ENCODE measurements at regions not wholly inside any gene's neighbourhood (a gene's known extent, or its start where the extent isn't known, plus 50 kb on each side); places are given as distances from the start of the nearest gene placed in this dataset.

DNA sequence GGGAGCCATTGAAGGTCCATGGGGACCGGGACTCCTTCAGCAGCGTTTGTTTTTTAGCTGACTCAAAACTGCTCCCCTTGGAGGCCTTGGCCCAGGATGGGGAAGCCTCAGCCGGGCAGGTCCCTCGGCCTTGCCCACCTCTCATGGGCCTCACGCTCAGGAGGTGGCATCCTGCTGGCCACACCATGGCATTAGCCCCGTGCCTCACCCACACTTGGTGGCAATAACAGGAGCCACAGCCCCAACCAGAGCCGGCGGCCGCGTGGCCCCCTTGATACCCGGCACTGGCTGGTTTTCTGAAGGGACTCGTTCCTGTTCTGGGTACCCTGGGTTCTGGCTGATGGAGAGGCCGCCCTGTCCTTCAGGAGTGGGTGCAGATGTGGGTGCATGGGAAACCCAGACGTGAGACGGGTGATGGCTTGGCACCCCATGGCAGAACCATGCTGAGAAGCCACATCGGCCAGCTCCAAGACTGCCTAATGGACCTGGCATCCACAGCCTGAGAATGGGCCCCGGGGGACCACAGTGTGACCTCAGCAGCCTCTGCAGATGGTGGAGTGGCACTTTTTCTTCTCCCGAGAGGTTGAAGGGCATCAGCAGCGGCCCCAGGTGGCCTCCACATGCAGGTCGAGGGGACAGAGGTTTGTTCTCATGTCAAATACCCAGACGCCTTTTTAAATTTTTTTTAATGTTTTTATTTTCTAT is 49.8 kb upstream of the PPARA start:
- H3K27me3 ChIP-seq, result no peaks in the 10 kb centered on the region
- TF ChIP-seq, protein P1, sequence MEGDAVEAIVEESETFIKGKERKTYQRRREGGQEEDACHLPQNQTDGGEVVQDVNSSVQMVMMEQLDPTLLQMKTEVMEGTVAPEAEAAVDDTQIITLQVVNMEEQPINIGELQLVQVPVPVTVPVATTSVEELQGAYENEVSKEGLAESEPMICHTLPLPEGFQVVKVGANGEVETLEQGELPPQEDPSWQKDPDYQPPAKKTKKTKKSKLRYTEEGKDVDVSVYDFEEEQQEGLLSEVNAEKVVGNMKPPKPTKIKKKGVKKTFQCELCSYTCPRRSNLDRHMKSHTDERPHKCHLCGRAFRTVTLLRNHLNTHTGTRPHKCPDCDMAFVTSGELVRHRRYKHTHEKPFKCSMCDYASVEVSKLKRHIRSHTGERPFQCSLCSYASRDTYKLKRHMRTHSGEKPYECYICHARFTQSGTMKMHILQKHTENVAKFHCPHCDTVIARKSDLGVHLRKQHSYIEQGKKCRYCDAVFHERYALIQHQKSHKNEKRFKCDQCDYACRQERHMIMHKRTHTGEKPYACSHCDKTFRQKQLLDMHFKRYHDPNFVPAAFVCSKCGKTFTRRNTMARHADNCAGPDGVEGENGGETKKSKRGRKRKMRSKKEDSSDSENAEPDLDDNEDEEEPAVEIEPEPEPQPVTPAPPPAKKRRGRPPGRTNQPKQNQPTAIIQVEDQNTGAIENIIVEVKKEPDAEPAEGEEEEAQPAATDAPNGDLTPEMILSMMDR (IDR thresholded peaks at IDR 0.05; ENCODE audit: low read depth, low read length), result no peak
- H3K9me3 ChIP-seq, result no peaks in the 10 kb centered on the region
- H3K4me3 ChIP-seq (ENCODE audit: low read depth, low read length), result no peak overlapping the region
- H3K36me3 ChIP-seq, result peaks cover 97% of the 10 kb centered on the region
- no peak for DNase-seq
- H3K4me1 ChIP-seq, result peaks cover 87% of the 10 kb centered on the region

Measured in BE2C (cell line).